GM19372 (cell line): ENCODE measurements at regions not wholly inside any gene's neighbourhood (a gene's known extent, or its start where the extent isn't known, plus 50 kb on each side); places are given as distances from the start of the nearest gene placed in this dataset.
"Not testable (repeated sequence)": the region's sequence is repeated elsewhere in the genome, so short reads cannot be mapped to it uniquely, and the experiment has no call there.

Experiments
- ATAC-seq: cut with Tn5 transposase; IDR thresholded peaks from one replicate; pipeline ENCODE4 v1.9.1; 2021; ENCODE audit warnings: mild to moderate bottlenecking, low read depth, moderate library complexity; ENCODE audit not compliant: unreplicated experiment

- no peak for ATAC-seq
Observed at GRCh38 chr12:13924286-13924685, 57.1 kb downstream of the GRIN2B start.

DNA sequence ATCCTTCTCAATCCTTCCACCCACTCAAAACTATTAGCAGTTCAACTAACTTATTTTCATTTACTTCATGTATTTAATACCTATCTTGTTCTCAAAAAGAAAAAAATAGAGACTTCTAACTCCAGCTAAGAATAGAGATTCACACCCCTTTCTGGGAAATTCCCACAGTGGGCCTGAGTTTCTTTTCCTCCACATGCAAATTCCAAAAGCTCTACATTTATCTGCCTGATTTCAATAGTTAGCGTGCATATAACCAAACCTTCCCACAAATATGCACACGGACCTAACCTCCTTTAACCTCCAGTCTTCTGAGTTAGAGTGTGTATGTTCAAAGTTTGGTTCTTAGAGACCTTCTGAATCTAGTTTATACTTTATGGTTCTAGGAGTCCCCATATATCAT, 62.5 kb downstream of the GRIN2B start:
- ATAC-seq: no peak

- ATAC-seq: no peak
Observed at GRCh38 chr12:13915096-13915495, 66.3 kb downstream of the GRIN2B start.

DNA sequence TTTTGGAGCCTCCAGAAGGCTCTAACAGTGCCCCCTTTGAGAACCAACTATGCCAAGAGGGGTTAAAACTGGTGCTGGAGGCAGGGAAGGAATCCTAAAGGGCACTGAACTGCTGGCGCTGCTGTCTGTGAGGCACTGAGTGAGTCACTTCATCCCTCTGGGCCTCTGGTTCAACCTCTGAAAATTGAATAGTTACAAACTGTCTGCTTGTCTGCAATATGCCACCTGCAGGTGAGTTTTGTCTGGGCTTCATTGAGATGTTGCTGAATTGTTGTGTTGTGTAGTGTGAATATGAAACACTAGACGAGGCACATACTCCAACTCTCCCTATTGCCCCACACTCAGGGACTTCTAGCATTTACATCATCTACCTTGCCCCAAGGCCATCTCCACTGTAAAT, 68.0 kb downstream of the GRIN2B start:
- no peak for ATAC-seq

DNA sequence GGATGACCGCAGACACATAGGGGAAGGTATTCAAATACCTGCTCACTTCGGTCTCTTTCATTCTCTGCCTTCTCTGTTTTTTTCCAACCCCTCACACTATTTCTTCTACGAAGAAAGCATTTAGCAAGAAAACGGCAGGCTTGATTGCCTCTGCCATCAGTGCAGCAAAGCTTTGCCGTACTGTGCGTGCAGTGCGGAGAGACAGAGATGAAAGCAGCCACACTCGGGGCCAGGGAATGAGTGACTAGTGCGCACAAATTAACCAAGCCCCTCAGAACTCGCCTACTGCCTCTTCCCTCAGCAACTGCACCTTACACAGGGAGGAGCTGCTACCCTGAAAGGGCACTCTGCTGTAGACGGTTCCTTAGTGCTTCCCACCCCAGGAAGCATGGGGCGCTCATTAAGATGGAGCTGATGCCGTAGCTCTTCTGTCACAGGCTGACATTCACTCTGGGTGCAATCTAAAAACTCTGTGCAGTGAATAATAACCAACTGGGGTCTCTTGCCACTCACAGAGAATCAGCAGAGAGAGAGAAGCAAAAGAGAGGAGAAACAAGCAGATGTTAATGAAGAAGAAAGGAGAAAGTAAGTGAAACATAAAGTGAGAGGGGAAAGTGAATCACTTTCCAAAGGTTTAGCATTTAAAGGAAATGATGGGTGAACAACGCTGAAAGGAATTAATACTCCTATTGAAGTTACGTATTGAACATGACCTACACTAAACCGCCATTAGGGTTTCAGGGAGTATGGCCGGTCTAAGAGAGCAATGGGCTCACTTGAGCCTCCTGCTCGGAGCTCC, 69.4 kb downstream of the GRIN2B start:
- no peak for ATAC-seq

DNA sequence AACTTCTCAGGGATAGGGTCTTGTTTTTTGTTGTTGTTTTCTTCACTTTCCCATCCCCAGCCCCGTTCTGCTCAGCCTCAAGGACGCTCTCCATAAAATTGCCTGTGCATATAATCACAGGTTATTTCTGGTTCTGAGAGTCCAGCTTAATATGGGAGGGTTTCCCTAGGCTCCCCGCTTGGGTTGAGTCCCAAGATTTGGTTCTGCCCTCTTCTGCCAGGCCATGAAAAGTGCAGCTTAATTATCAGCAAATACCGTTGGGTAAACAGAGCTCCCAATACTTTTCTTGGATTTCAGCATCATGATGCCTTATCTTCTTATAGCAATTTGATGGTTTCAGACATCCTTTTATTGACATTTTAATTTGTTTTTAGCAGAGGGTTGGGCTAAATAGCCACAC, 75.6 kb downstream of the GRIN2B start:
- ATAC-seq: no peak

DNA sequence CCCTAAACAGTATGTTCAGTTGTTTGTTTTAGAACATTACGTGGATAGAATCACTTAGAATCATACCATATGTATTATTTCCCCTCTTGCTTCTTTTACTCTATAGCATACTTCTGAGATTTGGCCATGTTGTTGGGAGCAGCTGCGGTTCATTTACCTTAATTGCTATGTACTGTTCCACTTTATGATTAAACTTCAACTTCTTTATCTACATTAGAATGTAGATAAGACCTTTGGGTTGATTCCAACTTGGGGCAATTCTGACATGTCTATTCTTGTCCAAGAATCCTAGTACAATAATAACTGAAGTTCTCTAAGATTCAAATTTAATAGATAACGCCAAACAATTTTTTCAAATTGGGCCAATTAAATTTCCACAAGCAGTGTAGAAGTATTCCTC, 80.7 kb downstream of the GRIN2B start:
- ATAC-seq: no peak

DNA sequence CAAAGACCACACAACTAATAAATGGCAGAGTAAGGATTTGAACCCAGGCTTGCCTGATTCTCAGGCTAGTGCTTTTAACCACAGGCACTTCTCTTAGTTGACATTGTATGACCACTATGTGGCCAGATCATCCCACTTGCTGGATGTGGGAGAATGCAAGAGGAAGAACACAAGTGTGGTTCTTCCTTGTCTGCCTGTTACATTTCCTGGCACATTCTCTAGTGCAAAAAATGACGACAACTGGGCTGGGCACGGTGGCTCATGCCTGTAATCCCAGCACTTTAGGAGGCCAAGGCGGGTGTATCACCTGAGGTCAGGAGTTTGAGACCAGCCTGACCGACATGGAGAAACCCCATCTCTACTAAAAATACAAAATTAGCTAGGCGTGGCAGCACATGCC, 83.0 kb downstream of the GRIN2B start:
- ATAC-seq: not testable (repeated sequence)

DNA sequence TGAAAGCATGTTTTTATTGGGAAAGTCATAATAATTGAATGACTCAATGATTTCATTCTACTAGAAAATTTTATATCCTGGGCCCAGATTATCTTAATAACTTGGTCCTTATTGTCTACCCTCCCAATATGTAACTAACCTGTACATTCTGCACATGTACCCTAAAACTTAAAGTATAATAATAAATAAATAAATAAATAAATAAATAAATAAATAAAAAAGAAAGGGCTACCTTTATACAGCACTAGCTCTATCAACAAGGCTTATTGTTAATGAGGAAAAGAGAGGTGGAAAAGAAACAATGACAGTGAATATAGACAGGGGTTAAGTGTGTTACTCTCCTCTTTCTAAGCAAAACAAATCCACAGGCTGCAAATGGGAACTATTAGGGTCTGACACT, 83.6 kb downstream of the GRIN2B start:
- ATAC-seq: no peak

- ATAC-seq: no peak
Observed at GRCh38 chr12:13896063-13896626, 85.3 kb downstream of the GRIN2B start.

- ATAC-seq: no peak
Observed at GRCh38 chr12:13891902-13892301, 89.5 kb downstream of the GRIN2B start.

DNA sequence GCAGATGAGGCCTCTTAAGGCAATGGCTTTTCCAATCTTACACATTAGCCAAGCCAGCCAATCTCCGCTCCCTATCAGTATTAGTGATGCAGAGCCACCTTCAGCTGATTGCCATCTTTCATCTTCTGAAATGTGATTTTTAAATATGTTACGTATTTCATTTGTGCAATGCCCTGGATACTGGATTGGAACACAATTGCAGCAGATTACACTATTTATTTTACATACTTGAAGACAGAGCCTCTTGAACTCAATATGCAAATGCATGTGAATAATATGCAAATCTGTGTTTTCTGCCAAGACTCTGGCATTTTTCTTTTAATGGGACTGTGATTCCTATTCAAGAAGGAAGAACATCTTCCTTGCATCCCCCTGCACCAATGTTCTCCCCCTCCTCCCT, 90.5 kb downstream of the GRIN2B start:
- ATAC-seq: no peak

DNA sequence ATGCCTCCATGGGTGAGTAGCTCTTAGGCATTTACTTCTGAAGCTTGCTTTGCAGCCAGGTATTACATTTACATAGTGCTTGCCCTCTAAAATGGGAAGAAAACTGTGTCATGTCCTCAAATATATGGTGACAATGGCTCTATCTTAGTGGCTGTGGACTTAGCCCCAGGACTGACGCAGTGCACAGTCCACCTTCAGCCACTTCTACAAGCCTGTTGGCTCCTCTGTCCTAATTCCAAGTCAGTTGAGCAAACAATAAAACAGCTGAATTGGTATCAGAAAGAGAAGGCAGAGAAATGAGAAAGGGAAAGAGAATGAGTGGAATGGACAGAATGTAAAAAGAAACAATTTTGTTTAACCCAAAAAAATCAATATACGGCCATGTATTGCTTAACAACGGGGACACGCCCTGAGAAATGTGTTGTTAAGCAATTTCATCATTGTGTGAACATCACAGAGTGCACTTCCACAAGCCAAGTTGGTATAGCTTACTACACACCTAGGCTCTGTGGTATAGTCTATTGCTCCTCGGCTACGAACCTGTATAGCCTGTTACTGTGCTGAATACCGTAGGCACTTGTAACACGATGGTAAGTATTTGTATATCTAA, 93.5 kb downstream of the GRIN2B start:
- no peak for ATAC-seq

DNA sequence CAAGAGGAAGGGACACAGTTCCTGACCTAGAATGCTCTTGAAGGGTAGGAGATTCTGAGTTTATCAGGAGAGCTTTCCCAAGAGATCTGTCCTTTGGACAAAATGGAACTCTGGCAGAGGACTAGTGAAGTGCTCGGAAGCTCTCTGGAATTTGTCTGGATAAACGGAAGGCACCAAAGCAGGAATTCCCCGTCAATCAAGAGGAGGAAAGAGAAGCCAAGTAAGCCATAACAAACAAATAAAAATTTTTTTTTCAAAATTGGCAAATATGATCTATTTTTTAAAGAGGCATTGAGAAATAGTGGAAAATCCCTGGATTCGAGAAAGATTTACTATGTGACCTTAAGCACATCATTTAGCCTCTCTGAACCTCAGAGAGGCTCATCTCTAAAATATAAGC, 99.2 kb downstream of the GRIN2B start:
- ATAC-seq: no peak

DNA sequence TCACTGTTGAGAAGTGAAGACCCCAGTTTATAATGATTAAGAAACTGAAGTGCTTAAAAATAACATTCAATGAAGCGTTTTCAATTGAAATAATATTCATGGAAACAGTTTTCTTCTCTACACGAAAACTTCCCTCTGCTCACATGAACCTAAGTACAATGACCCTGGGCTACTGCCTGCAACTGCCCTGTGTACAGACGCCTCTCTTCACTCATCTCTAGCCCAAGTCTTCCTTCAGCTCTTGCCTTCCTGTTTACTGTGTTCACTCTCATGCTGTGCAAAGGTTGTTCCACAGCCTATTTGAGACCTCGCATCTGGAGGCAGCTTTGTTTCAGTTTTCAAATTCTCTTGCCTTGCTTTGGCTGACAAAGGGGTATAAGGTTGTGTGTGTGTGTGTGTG, 100.8 kb downstream of the GRIN2B start:
- ATAC-seq: no peak

DNA sequence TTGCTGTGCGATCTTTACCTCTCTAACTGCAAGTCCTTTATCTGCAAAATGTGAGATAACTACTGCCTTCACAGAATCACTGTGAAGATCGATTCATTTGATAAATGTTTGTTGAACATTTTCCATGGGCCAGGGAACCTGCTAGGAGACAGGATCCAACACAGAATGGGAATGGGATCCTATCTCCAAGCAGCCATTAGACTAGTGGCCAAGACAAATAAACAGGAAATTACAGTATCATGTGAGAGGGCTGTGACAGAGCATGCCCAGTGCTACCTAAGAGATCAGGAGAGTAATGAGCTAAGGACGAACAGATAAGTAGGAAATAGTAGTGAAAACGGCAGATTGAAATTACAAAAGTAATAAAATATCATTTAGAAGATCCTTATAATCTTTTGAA, 105.7 kb downstream of the GRIN2B start:
- no peak for ATAC-seq

- no peak for ATAC-seq
Observed at GRCh38 chr12:13870255-13870654, 111.1 kb downstream of the GRIN2B start.

DNA sequence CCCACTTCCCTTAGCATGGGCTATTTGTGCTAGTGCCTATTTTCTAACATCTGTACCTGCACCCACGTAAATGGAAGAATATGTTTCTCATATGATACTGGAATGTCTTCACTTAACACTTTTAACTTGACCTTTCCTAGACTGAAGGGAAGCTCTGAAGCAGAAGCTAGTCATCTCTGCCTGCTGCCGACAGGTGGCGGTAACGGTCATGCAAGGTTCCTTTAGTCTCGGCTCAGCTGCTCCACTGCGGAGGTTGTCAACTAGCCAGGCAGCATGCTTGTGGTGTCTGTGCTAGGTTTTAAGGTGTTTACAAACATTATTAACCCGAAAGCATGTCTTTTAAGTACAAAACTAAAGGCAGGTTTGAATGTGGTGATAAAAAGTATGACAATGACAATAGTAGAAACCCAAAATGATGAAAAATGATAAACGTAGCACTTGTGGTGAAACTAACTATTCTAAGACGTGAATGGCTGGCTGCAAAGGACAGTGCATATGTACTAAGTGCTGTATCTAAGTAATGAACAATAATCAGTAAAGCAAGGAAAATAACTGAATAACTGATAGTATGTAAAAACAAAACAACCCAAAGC, 117.2 kb downstream of the GRIN2B start:
- peak; percentile 93 for ATAC-seq

DNA sequence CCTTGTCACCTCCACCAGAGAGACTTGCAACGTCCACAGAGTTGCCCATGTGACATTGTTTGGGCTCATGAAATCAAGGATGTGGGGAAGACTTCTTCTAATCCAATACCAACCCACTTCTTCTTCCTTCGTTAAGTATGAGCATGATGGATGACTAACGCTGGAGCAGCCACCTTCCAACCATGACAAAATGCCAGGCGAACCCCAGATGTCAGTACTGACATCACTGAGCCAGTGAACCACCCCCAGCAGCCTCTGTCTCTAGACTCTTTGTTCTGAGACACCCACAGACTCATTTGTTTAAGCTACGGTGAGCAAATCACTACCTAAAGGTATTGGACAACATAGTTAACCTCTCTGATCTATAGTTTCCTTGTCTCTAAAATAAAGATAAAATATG, 123.7 kb downstream of the GRIN2B start:
- no peak for ATAC-seq

DNA sequence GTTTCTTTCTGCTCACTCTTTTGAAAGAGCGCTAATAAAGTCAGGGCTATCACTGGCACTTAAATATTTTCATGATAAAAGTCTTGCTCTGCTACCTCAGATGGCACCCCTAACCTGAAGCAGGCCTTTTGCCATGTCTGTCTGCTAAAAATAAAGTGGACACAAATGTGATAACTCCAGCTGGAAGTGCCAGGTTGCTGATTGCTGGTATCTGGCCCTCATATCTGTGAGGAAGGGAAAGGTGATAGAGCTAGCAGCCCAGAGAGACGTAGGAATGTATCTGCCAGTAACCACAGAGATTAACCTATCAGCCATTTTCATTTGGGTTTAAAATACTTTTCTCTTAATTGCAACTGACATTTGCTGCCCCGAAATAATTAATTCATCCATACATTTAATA, 127.9 kb downstream of the GRIN2B start:
- no peak for ATAC-seq

DNA sequence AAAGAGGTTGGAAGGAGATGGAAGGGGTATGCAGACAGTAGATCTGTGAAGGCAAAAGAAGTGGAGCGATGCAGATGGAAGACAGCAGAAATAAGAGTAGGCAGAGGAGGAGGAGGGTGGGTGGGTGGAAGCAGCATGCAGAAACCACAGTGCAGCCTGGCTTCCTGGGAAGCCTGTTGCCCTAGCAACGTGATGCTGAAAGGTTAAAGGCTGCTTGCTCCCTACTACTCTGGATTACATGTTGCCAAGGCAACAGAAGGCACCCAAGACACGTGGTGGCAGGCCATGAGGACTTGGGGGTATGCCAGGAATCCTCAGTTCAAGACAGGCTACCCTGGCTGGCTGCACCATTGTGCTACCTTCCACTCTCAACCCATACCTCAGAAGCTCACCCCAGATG, 129.6 kb downstream of the GRIN2B start:
- no peak for ATAC-seq

DNA sequence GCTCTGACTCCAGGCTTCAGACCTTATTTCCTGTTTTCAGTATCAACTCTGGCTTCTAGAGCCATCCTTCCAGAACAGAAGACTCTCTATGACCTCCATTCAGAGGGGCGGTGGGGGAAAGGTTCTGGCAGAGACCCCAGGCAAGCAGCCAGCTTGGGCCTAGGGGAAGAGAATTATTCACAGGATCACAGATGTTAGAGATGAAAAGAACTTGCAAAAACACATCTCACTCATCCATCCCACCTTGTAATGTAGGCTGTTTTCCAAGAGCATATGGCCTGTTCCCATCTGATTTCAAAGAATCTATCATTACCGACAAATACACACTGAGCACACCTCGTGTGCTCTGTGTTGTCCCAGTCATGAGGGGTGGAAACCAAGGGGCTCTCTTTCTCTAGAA, 131.9 kb downstream of the GRIN2B start:
- ATAC-seq: no peak
